GM12891 (cell line): ENCODE measurements at regions not wholly inside any gene's neighbourhood (a gene's known extent, or its start where the extent isn't known, plus 50 kb on each side); places are given as distances from the start of the nearest gene placed in this dataset.

Experiments
- POLR2A ChIP-seq: IDR thresholded peaks from 2 replicates; pipeline ENCODE4 v1.6.1; 2011; ENCODE audit warnings: low read depth, low read length, control low read depth
- POLR2AphosphoS5 ChIP-seq: IDR thresholded peaks from 2 replicates; pipeline ENCODE4 v1.6.1; 2011; ENCODE audit warnings: low read depth, low read length, control low read depth
- POU2F2 ChIP-seq: IDR thresholded peaks from 2 replicates; pipeline ENCODE4 v1.6.1; 2011; ENCODE audit warnings: low read depth, mild to moderate bottlenecking, control low read depth, low read length, moderate library complexity
- SPI1 ChIP-seq: IDR thresholded peaks from 2 replicates; pipeline ENCODE4 v1.6.1; 2011; ENCODE audit warnings: low read depth, low read length, control low read depth
- TAF1 ChIP-seq: IDR thresholded peaks from 2 replicates; pipeline ENCODE4 v1.6.1; 2011; ENCODE audit warnings: low read depth, low read length, control low read depth

GRCh38 chr12:115374480-115375185, 690.7 kb upstream of the TBX3 start:
- TF ChIP-seq POLR2AphosphoS5 = no peak
- no peak for TF ChIP-seq TAF1
- TF ChIP-seq POLR2A = no peak
- no peak for TF ChIP-seq SPI1
- TF ChIP-seq POU2F2 = no peak
